ENCODE measurements at regions not wholly inside any gene's neighbourhood (a gene's known extent, or its start where the extent isn't known, plus 50 kb on each side); places are given as distances from the start of the nearest gene placed in this dataset.

DNA sequence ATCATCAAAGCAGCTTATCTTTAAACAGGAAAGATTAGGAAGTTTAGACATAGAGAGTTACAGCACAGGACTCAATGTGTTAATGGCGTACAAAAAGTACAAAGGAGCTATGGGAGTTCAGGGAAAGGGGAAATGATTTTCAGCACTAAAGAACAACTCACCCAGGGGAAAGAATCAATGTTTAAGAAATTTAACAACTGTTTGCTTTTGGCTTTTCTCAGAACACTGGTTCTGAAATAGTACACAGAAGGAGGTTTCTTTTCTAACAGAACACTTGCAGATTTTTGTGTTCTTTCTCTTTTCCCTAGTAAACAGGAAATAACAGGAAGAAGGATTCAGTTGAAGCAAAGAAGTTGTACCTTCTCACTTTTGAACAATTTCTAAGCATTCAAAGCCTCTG lies 71.3 kb upstream of the GHR start:
- H3K27me3 ChIP-seq (ENCODE audit: control insufficient read depth in 3 of 3, insufficient read depth in 3 of 3, low read length in 3 of 3) = no peaks in the 10 kb centered on the region
- peaks cover 0 to 6% of the 10 kb centered on the region in 2 donors for H3K9me3 ChIP-seq (ENCODE audit: control insufficient read depth in 2 of 2, insufficient read depth in 1 of 2, low read depth in 1 of 2, low read length in 1 of 2)
- no peak overlapping the region for H3K4me3 ChIP-seq (ENCODE audit: low read depth in 1 of 3, low read length in 3 of 3)
- DNase-seq (no peak), FAIRE-seq (no peak)
- no peak overlapping the region for H3K27ac ChIP-seq (ENCODE audit: low read depth in 1 of 3, low read length in 2 of 3)
- H3K36me3 ChIP-seq (ENCODE audit: control insufficient read depth in 3 of 3, insufficient read depth in 2 of 3, low read depth in 1 of 3, low read length in 3 of 3) = no peaks in the 10 kb centered on the region
- no peaks in the 10 kb centered on the region for H3K4me1 ChIP-seq (ENCODE audit: control insufficient read depth in 3 of 3, insufficient read depth in 2 of 3, low read depth in 1 of 3, low read length in 2 of 3)
- 79 to 83% (median 82%) methylated on average over 1 of the region's 1 CpG for WGBS, 3 donors

DNA sequence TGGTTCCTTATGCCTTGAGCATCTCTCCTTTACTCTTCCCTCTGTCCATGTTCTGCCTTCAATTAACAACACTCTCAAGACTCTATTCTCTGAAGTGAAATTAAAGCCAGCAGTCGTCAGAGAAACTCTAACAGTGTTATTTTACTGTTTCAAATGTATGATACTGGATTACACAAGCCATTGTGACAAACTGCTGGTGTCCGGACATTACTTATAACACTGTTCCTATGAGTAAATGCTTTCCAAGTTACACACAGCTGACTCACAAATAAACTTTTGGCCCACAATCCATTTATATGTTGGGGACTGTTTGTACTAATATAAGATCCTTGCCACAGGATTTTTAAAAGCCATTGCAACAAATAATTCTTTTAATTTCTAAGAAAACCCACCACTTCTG lies 63.2 kb upstream of the GHR start:
- no peak for DNase-seq
- Histone ChIP-seq H3K9me3 (ENCODE audit: control insufficient read depth in 2 of 2, insufficient read depth in 1 of 2, low read depth in 1 of 2, low read length in 1 of 2) (no peaks in the 10 kb centered on the region), H3K27ac (ENCODE audit: low read depth in 1 of 3, low read length in 2 of 3) (no peak overlapping the region), H3K27me3 (ENCODE audit: control insufficient read depth in 3 of 3, insufficient read depth in 3 of 3, low read length in 3 of 3) (no peaks in the 10 kb centered on the region), H3K4me1 (ENCODE audit: control insufficient read depth in 3 of 3, insufficient read depth in 2 of 3, low read depth in 1 of 3, low read length in 2 of 3) (no peaks in the 10 kb centered on the region), H3K4me3 (ENCODE audit: low read depth in 1 of 3, low read length in 3 of 3) (no peak overlapping the region), H3K36me3 (ENCODE audit: control insufficient read depth in 3 of 3, insufficient read depth in 2 of 3, low read depth in 1 of 3, low read length in 3 of 3) (no peaks in the 10 kb centered on the region)
- 53 to 67% (median 55%) methylated on average over 2 of the region's 2 CpGs for WGBS, 3 donors
- FAIRE-seq = no peak

DNA sequence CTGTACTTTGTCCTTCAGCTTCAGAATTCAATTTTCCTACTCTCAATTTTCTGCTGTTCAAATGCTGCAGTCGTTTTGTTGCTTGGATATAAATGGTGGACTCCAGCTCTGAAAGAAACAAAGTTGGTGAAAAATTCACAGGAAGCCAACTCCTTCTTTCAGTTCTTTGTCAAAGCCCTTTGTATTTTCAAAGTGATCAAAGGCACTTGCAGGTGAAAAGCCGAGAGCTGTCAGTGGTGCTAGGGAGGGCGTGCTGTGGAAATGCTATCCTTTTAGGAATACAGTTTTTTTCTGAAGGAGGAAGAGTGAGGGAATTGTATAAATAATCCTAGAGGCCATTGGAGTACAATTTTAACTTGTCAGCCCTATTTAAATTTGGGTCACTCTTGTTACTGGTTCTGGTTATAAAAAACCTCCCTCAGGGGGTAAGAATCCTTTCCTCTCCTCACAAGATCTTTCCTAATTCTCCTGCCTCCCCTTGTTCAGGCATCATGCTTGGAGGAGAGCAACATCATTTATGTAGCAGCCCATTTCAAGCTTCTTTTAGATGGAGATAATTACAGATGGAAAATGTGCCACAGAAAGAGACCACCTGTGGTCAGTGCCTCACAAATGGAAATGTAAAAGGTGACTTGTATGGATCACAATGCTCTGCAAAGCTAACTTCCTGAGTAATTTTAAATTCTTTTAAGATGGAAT lies 62.5 kb upstream of the GHR start:
- Histone ChIP-seq H3K9me3 (ENCODE audit: control insufficient read depth in 2 of 2, insufficient read depth in 1 of 2, low read depth in 1 of 2, low read length in 1 of 2) (no peaks in the 10 kb centered on the region), H3K27me3 (ENCODE audit: control insufficient read depth in 3 of 3, insufficient read depth in 3 of 3, low read length in 3 of 3) (no peaks in the 10 kb centered on the region), H3K27ac (ENCODE audit: low read depth in 1 of 3, low read length in 2 of 3) (no peak overlapping the region), H3K4me3 (ENCODE audit: low read depth in 1 of 3, low read length in 3 of 3) (no peak overlapping the region), H3K36me3 (ENCODE audit: control insufficient read depth in 3 of 3, insufficient read depth in 2 of 3, low read depth in 1 of 3, low read length in 3 of 3) (no peaks in the 10 kb centered on the region), H3K4me1 (ENCODE audit: control insufficient read depth in 3 of 3, insufficient read depth in 2 of 3, low read depth in 1 of 3, low read length in 2 of 3) (no peaks in the 10 kb centered on the region)
- FAIRE-seq = no peak
- no peak for DNase-seq
- WGBS, 3 donors = 28 to 33% (median 30%) methylated on average over 3 of the region's 3 CpGs

DNA sequence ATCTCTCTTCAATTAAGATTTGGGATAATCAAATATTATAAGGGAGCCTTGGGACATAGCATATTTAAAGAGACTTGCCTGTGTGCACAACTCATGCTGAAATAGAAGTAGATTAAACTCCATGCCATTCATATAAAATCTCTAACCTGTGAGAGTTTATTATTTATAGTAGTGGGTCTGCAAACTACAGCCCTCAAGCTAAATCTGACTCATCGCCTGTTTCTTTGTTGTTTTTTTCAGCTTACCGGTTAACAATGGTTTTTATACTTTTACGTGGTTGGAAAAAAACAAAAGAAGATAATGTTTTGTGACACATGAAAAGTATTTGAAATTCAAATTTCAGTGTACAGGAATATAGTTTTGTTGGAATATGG lies 61.9 kb upstream of the GHR start:
- DNase-seq (no peak), FAIRE-seq (no peak)
- 71 to 80% (median 71%) methylated on average over 3 of the region's 3 CpGs for WGBS, 3 donors

DNA sequence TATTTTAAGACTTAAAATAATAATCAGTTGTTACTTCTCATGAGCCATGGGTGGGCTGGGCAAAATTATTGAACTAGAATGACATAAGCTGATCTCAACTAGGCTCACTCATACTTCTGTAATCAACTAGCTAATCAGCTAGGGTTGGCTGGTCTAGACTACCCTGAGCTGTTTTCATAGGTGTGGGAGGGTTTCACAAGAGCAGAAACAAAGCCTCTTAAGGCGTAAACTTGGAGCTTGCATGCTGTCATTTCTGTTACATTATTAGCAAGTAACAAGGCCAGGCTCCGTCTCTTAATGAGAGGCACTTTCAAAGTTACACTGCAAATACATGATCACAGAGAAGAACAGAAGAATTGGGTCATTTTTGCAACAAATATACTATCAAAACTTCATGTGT lies 57.2 kb upstream of the GHR start:
- Histone ChIP-seq H3K27me3 (ENCODE audit: control insufficient read depth in 3 of 3, insufficient read depth in 3 of 3, low read length in 3 of 3) (no peaks in the 10 kb centered on the region), H3K9me3 (ENCODE audit: control insufficient read depth in 2 of 2, insufficient read depth in 1 of 2, low read depth in 1 of 2, low read length in 1 of 2) (no peaks in the 10 kb centered on the region), H3K36me3 (ENCODE audit: control insufficient read depth in 3 of 3, insufficient read depth in 2 of 3, low read depth in 1 of 3, low read length in 3 of 3) (no peaks in the 10 kb centered on the region), H3K4me3 (ENCODE audit: low read depth in 1 of 3, low read length in 3 of 3) (no peak overlapping the region), H3K4me1 (ENCODE audit: control insufficient read depth in 3 of 3, insufficient read depth in 2 of 3, low read depth in 1 of 3, low read length in 2 of 3) (no peaks in the 10 kb centered on the region), H3K27ac (ENCODE audit: low read depth in 1 of 3, low read length in 2 of 3) (no peak overlapping the region)
- whole genome bisulfite sequencing, 3 donors = 70 to 83% (median 74%) methylated on average over 2 of the region's 2 CpGs
- no peak for DNase-seq
- no peak for FAIRE-seq

More for the DNA sequence above, 61.9 kb upstream of the GHR start:
- Histone ChIP-seq H3K27me3 (ENCODE audit: control insufficient read depth in 3 of 3, insufficient read depth in 3 of 3, low read length in 3 of 3) (no peaks in the 10 kb centered on the region), H3K4me3 (ENCODE audit: low read depth in 1 of 3, low read length in 3 of 3) (no peak overlapping the region), H3K9me3 (ENCODE audit: control insufficient read depth in 2 of 2, insufficient read depth in 1 of 2, low read depth in 1 of 2, low read length in 1 of 2) (no peaks in the 10 kb centered on the region), H3K4me1 (ENCODE audit: control insufficient read depth in 3 of 3, insufficient read depth in 2 of 3, low read depth in 1 of 3, low read length in 2 of 3) (no peaks in the 10 kb centered on the region), H3K27ac (ENCODE audit: low read depth in 1 of 3, low read length in 2 of 3) (no peak overlapping the region), H3K36me3 (ENCODE audit: control insufficient read depth in 3 of 3, insufficient read depth in 2 of 3, low read depth in 1 of 3, low read length in 3 of 3) (no peaks in the 10 kb centered on the region)

Data from small intestine (tissue), 7 donors.